GM19035 (cell line): ENCODE measurements at regions not wholly inside any gene's neighbourhood (a gene's known extent, or its start where the extent isn't known, plus 50 kb on each side); places are given as distances from the start of the nearest gene placed in this dataset.
"Not testable (repeated sequence)": the region's sequence is repeated elsewhere in the genome, so short reads cannot be mapped to it uniquely, and the experiment has no call there.

ENCODE experiments used
- ATAC-seq: cut with Tn5 transposase; IDR thresholded peaks from one replicate; pipeline ENCODE4 v1.9.1; 2021; ENCODE audit not compliant: unreplicated experiment

- no peak for ATAC-seq
These were observed 287.8 kb downstream of the LIG4 start for GRCh38 chr13:107927557-107927956.

GRCh38 chr13:107926515-107926914, 288.8 kb downstream of the LIG4 start:
- not testable (repeated sequence) for ATAC-seq

GRCh38 chr13:107916902-107917301, 298.4 kb downstream of the LIG4 start:
- ATAC-seq = not testable (repeated sequence)

- no peak for ATAC-seq
These were observed 302.6 kb downstream of the LIG4 start for GRCh38 chr13:107912745-107913144.

GRCh38 chr13:107907065-107907805, 308.1 kb downstream of the LIG4 start:
- no peak for ATAC-seq

GRCh38 chr13:107906131-107906530, 309.2 kb downstream of the LIG4 start:
- ATAC-seq = no peak

- no peak for ATAC-seq
These were observed 313.3 kb downstream of the LIG4 start for GRCh38 chr13:107901996-107902562.

- ATAC-seq = no peak
These were observed 314.1 kb downstream of the LIG4 start for GRCh38 chr13:107901230-107901629.

GRCh38 chr13:107900775-107901174, 314.6 kb downstream of the LIG4 start:
- ATAC-seq = no peak

- ATAC-seq = no peak
These were observed 329.2 kb downstream of the LIG4 start for GRCh38 chr13:107886118-107886517.

- no peak for ATAC-seq
These were observed 330.8 kb downstream of the LIG4 start for GRCh38 chr13:107884564-107884963.

GRCh38 chr13:107883561-107884175, 331.7 kb downstream of the LIG4 start:
- no peak for ATAC-seq

- no peak for ATAC-seq
These were observed 332.4 kb downstream of the LIG4 start for GRCh38 chr13:107882708-107883560.

- ATAC-seq = no peak
These were observed 334.0 kb downstream of the LIG4 start for GRCh38 chr13:107881362-107881761.

- no peak for ATAC-seq
These were observed 340.9 kb downstream of the LIG4 start for GRCh38 chr13:107874456-107874855.

GRCh38 chr13:107873926-107874325, 341.4 kb downstream of the LIG4 start:
- no peak for ATAC-seq

GRCh38 chr13:107870400-107870799, 344.9 kb downstream of the LIG4 start:
- no peak for ATAC-seq

GRCh38 chr13:107867701-107868661, 347.4 kb downstream of the LIG4 start:
- ATAC-seq = no peak

GRCh38 chr13:107866941-107867623, 348.3 kb downstream of the LIG4 start:
- no peak for ATAC-seq
